Loucy (cell line): ENCODE measurements at regions not wholly inside any gene's neighbourhood (a gene's known extent, or its start where the extent isn't known, plus 50 kb on each side); places are given as distances from the start of the nearest gene placed in this dataset.

Experiments
- CTCF ChIP-seq: fragments of 200-600 bp; sonication (generic); conservative IDR thresholded peaks from 2 replicates; pipeline ENCODE4 v1.5.1; 2014; ENCODE audit warnings: mild to moderate bottlenecking, antibody characterized with exemption, low read length
- EZH2phosphoT487 ChIP-seq: fragments of 200-600 bp; IDR thresholded peaks from 2 replicates; pipeline ENCODE4 v1.6.1; 2018; ENCODE audit warnings: antibody characterized with exemption, mild to moderate bottlenecking, moderate library complexity, borderline replicate concordance

GRCh38 chr16:8103649-8104289 lies 486.5 kb downstream of the TMEM114 start:
- TF ChIP-seq CTCF (no peak), EZH2phosphoT487 (no peak)
